ENCODE measurements at regions not wholly inside any gene's neighbourhood (a gene's known extent, or its start where the extent isn't known, plus 50 kb on each side); places are given as distances from the start of the nearest gene placed in this dataset.

GRCh38 chr12:19833775-19834501 is 394.6 kb downstream of the AEBP2 start:
- H2AFZ ChIP-seq (ENCODE audit: low read length): peak overlapping the region; percentile 53; the same call in 1 of the 2 replicates
- H3F3A ChIP-seq (ENCODE audit: low read depth): no peaks in the 10 kb centered on the region
- H3K9me3 ChIP-seq (ENCODE audit: insufficient read depth, low read depth, low read length): no peaks in the 10 kb centered on the region
- peaks cover 22% of the 10 kb centered on the region for H3K4me1 ChIP-seq (ENCODE audit: insufficient read depth, low read length, poor library complexity, severe bottlenecking)
- no peaks in the 10 kb centered on the region for H3K27me3 ChIP-seq (ENCODE audit: insufficient read depth, low read length, poor library complexity, severe bottlenecking)
- no peaks in the 10 kb centered on the region for H4K20me1 ChIP-seq (ENCODE audit: insufficient read depth, low read length, poor library complexity, severe bottlenecking)
- no peaks in the 10 kb centered on the region for H3K9me2 ChIP-seq (replicated peaks; ENCODE audit: low read depth, low read length)
- H3K79me2 ChIP-seq (ENCODE audit: insufficient read depth, low read length): no peaks in the 10 kb centered on the region
- no peak overlapping the region for H3K9ac ChIP-seq (ENCODE audit: low read depth, low read length, poor library complexity, severe bottlenecking)
- no peak overlapping the region for H3K4me3 ChIP-seq (ENCODE audit: low read length, poor library complexity, severe bottlenecking)
- TF ChIP-seq CTCF (conservative IDR thresholded peaks at IDR 0.05; ENCODE audit: low read length) (peak; percentile 50), EZH2phosphoT487 (IDR thresholded peaks at IDR 0.05; ENCODE audit: borderline replicate concordance) (no peak)
- H3K36me3 ChIP-seq (ENCODE audit: insufficient read depth, low read length): no peaks in the 10 kb centered on the region
- H3K4me2 ChIP-seq (ENCODE audit: low read depth, low read length, poor library complexity, severe bottlenecking): peak overlapping the region; percentile 22

DNA sequence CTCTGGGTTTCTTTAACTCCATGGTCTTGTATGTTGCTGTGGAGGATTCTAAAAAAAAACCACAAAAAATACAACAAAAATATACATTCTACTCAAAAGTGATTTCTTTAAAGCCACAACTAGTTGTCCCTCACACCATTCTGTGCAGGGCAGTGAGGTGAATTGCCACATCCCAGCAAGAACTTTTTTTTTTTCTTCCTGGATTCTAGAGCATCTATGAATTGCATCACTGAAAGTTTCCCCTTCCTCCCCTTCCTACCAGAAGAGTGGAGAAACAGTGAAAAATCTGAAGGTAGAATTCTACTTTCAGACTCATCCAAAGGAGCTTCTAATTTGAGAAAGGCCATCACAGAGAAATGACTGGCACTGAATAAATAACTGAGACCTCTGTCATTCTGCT is 395.3 kb downstream of the AEBP2 start:
- H3K4me1 ChIP-seq (ENCODE audit: insufficient read depth, low read length, poor library complexity, severe bottlenecking): peaks cover 22% of the 10 kb centered on the region
- H3K36me3 ChIP-seq (ENCODE audit: insufficient read depth, low read length): no peaks in the 10 kb centered on the region
- 0 out of 2 replicates have a peak overlapping the region, but pooled peaks have one; percentile 3 for H2AFZ ChIP-seq (ENCODE audit: low read length)
- no peak overlapping the region for H3K4me2 ChIP-seq (ENCODE audit: low read depth, low read length, poor library complexity, severe bottlenecking)
- H3F3A ChIP-seq (ENCODE audit: low read depth): no peaks in the 10 kb centered on the region
- TF ChIP-seq EZH2phosphoT487 (IDR thresholded peaks at IDR 0.05; ENCODE audit: borderline replicate concordance): no peak
- no peak for TF ChIP-seq CTCF (conservative IDR thresholded peaks at IDR 0.05; ENCODE audit: low read length)
- no peaks in the 10 kb centered on the region for H3K9me3 ChIP-seq (ENCODE audit: insufficient read depth, low read depth, low read length)
- H3K9me2 ChIP-seq (replicated peaks; ENCODE audit: low read depth, low read length): no peaks in the 10 kb centered on the region
- H3K79me2 ChIP-seq (ENCODE audit: insufficient read depth, low read length): no peaks in the 10 kb centered on the region
- no peak overlapping the region for H3K9ac ChIP-seq (ENCODE audit: low read depth, low read length, poor library complexity, severe bottlenecking)
- no peaks in the 10 kb centered on the region for H4K20me1 ChIP-seq (ENCODE audit: insufficient read depth, low read length, poor library complexity, severe bottlenecking)
- H3K27me3 ChIP-seq (ENCODE audit: insufficient read depth, low read length, poor library complexity, severe bottlenecking): no peaks in the 10 kb centered on the region
- no peak overlapping the region for H3K4me3 ChIP-seq (ENCODE audit: low read length, poor library complexity, severe bottlenecking)

GRCh38 chr12:19836056-19836455 is 396.8 kb downstream of the AEBP2 start:
- Histone ChIP-seq H4K20me1 (ENCODE audit: insufficient read depth, low read length, poor library complexity, severe bottlenecking) (no peaks in the 10 kb centered on the region), H3F3A (ENCODE audit: low read depth) (no peaks in the 10 kb centered on the region), H3K9me2 (replicated peaks; ENCODE audit: low read depth, low read length) (no peaks in the 10 kb centered on the region)

More at GRCh38 chr12:19836056-19836455, 396.8 kb downstream of the AEBP2 start:
- Histone ChIP-seq H3K36me3 (ENCODE audit: insufficient read depth, low read length) (no peaks in the 10 kb centered on the region), H3K4me2 (ENCODE audit: low read depth, low read length, poor library complexity, severe bottlenecking) (no peak overlapping the region), H3K9ac (ENCODE audit: low read depth, low read length, poor library complexity, severe bottlenecking) (no peak overlapping the region), H3K27me3 (ENCODE audit: insufficient read depth, low read length, poor library complexity, severe bottlenecking) (no peaks in the 10 kb centered on the region), H2AFZ (ENCODE audit: low read length) (no peak overlapping the region), H3K4me1 (ENCODE audit: insufficient read depth, low read length, poor library complexity, severe bottlenecking) (peaks cover 11% of the 10 kb centered on the region), H3K4me3 (ENCODE audit: low read length, poor library complexity, severe bottlenecking) (no peak overlapping the region), H3K9me3 (ENCODE audit: insufficient read depth, low read depth, low read length) (no peaks in the 10 kb centered on the region), H3K79me2 (ENCODE audit: insufficient read depth, low read length) (no peaks in the 10 kb centered on the region)
- TF ChIP-seq EZH2phosphoT487 (IDR thresholded peaks at IDR 0.05; ENCODE audit: borderline replicate concordance) (no peak), CTCF (conservative IDR thresholded peaks at IDR 0.05; ENCODE audit: low read length) (no peak)
